CD4-positive, alpha-beta T cell (primary cell): ENCODE measurements at regions not wholly inside any gene's neighbourhood (a gene's known extent, or its start where the extent isn't known, plus 50 kb on each side); places are given as distances from the start of the nearest gene placed in this dataset.

Experiments
- ATAC-seq: fragments of 200-7000 bp; cut with Tn5 transposase; one replicate; pipeline ENCODE4 v1.10.0; 2022; ENCODE audit warnings: mild to moderate bottlenecking; ENCODE audit not compliant: poor library complexity
- CTCF ChIA-PET: fragments of 350-600 bp; sonication (Branson Sonifier 250); formaldehyde crosslinking; loops from one replicate; lab custom pipeline; 2021; ENCODE audit warnings: antibody characterized with exemption, inconsistent platforms; lab: Charles Lee
- POLR2A ChIA-PET: fragments of 350-600 bp; sonication (Branson Sonifier 250); formaldehyde crosslinking; loops from one replicate; lab custom pipeline; 2021; ENCODE audit warnings: antibody characterized with exemption, inconsistent platforms; lab: Charles Lee
- DNase-seq, 14 experiments: peaks; one replicate each; pipeline ENCODE4 v3.0.0-alpha.2; 2013 to 2020; ENCODE audit warnings: mixed read lengths in 2 of 14
- H3K27ac ChIP-seq, 2 donors: one replicate each; pipeline versions ENCODE4 v1.5.1 to v1.7.0; 2013; ENCODE audit warnings: low read length in 2 of 2, low read depth in 1 of 2, mild to moderate bottlenecking in 1 of 2
- H3K27me3 ChIP-seq, 2 experiments: 1 replicate in 1 of 2; 2 replicates in 1 of 2; pipeline versions ENCODE4 v1.6.1 to v1.7.0; 2013; ENCODE audit warnings: low read length in 2 of 2, control low read depth in 1 of 2, mild to moderate bottlenecking in 1 of 2, moderate library complexity in 1 of 2; ENCODE audit not compliant: insufficient read depth in 2 of 2, control insufficient read depth in 1 of 2
- H3K36me3 ChIP-seq: one replicate; pipeline ENCODE4 v1.6.1; 2013; ENCODE audit warnings: low read length, control low read depth; ENCODE audit not compliant: insufficient read depth
- H3K4me1 ChIP-seq: one replicate; pipeline ENCODE4 v1.6.1; 2013; ENCODE audit warnings: low read length, control low read depth; ENCODE audit not compliant: insufficient read depth
- H3K4me3 ChIP-seq: one replicate; pipeline ENCODE4 v1.5.1; 2013; ENCODE audit warnings: mild to moderate bottlenecking, low read length, moderate library complexity
- H3K9me3 ChIP-seq, 2 experiments: 1 replicate in 1 of 2; 2 replicates in 1 of 2; pipeline versions ENCODE4 v1.6.1 to v1.7.0; 2013; ENCODE audit warnings: low read length in 2 of 2, mild to moderate bottlenecking in 2 of 2, control low read depth in 1 of 2, moderate library complexity in 1 of 2; ENCODE audit not compliant: control insufficient read depth in 1 of 2, insufficient read depth in 1 of 2
- H3K27ac Mint-ChIP-seq: one replicate; pipeline ENCODE4 v1.8.0; 2020; ENCODE audit warnings: mixed read lengths
- H3K27me3 Mint-ChIP-seq: one replicate; pipeline ENCODE4 v1.8.0; 2021; ENCODE audit warnings: mixed read lengths
- H3K36me3 Mint-ChIP-seq: one replicate; pipeline ENCODE4 v1.8.0; 2021; ENCODE audit warnings: low read depth, mixed read lengths
- H3K4me1 Mint-ChIP-seq: one replicate; pipeline ENCODE4 v1.8.0; 2021; ENCODE audit warnings: low read depth, mixed read lengths
- H3K4me3 Mint-ChIP-seq: one replicate; pipeline ENCODE4 v1.8.0; 2020; ENCODE audit warnings: mild to moderate bottlenecking, mixed read lengths
- H3K9me3 Mint-ChIP-seq: one replicate; pipeline ENCODE4 v1.8.0; 2020; ENCODE audit warnings: mixed read lengths
- CTCF ChIP-seq: fragments of 200-600 bp; IDR thresholded peaks from one replicate; pipeline ENCODE4 v1.8.0; 2022; ENCODE audit warnings: antibody characterized with exemption, mild to moderate bottlenecking
- intact Hi-C, 2 experiments: fragments of 100-400 bp; cut with DNase I in 1 of 2; cut with micrococcal nuclease in 1 of 2; formaldehyde crosslinking; loops; one replicate each; pipeline versions ENCODE4 v1.15.1 to v1.9.0; 2023 to 2025; cut with DNase I, micrococcal nuclease

- Mint-ChIP-seq H3K9me3 (no peaks in the 10 kb centered on the region), H3K27ac (no peak overlapping the region), H3K4me1 (no peaks in the 10 kb centered on the region), H3K27me3 (no peaks in the 10 kb centered on the region), H3K4me3 (no peak overlapping the region), H3K36me3 (no peaks in the 10 kb centered on the region)
- Histone ChIP-seq H3K27me3 (no peaks in the 10 kb centered on the region), H3K36me3 (no peaks in the 10 kb centered on the region), H3K4me1 (no peaks in the 10 kb centered on the region), H3K9me3 (no peaks in the 10 kb centered on the region), H3K27ac (no peak overlapping the region), H3K4me3 (no peak overlapping the region)
- POLR2A ChIA-PET: no interaction called here
- CTCF ChIA-PET: no interaction called here
- ATAC-seq: no peak
- no peak for TF ChIP-seq CTCF
- no peak for DNase-seq
- intact Hi-C loops: no loop called here
Measured at GRCh38 chr7:84701524-84702306, 485.1 kb downstream of the SEMA3D start.

GRCh38 chr7:84700563-84701370 is 486.1 kb downstream of the SEMA3D start:
- H3K4me3 Mint-ChIP-seq: no peak overlapping the region
- Histone ChIP-seq H3K27me3 (no peaks in the 10 kb centered on the region), H3K9me3 (no peaks in the 10 kb centered on the region), H3K27ac (no peak overlapping the region), H3K36me3 (no peaks in the 10 kb centered on the region), H3K4me3 (no peak overlapping the region), H3K4me1 (no peaks in the 10 kb centered on the region)
- H3K9me3 Mint-ChIP-seq: no peaks in the 10 kb centered on the region
- intact Hi-C loops: no loop called here
- DNase-seq (no peak), ATAC-seq (no peak)
- POLR2A ChIA-PET: no interaction called here
- CTCF ChIA-PET: no interaction called here
- no peak for TF ChIP-seq CTCF
- H3K36me3 Mint-ChIP-seq: no peaks in the 10 kb centered on the region
- H3K27me3 Mint-ChIP-seq: no peaks in the 10 kb centered on the region
- H3K4me1 Mint-ChIP-seq: no peaks in the 10 kb centered on the region
- no peak overlapping the region for H3K27ac Mint-ChIP-seq

- CTCF ChIA-PET: no interaction called here
- H3K27me3 ChIP-seq: no peaks in the 10 kb centered on the region
- H3K4me3 Mint-ChIP-seq: no peak overlapping the region
- intact Hi-C loops: no loop called here
- no peak for DNase-seq
- H3K36me3 Mint-ChIP-seq: no peaks in the 10 kb centered on the region
- H3K4me3 ChIP-seq: no peak overlapping the region
- no peak for TF ChIP-seq CTCF
- H3K4me1 Mint-ChIP-seq: no peaks in the 10 kb centered on the region
- POLR2A ChIA-PET: no interaction called here
- ATAC-seq: no peak
- no peak overlapping the region for H3K27ac ChIP-seq
- no peaks in the 10 kb centered on the region for H3K4me1 ChIP-seq
- H3K9me3 ChIP-seq: peaks cover 3% of the 10 kb centered on the region in 2 experiments
- H3K27ac Mint-ChIP-seq: no peak overlapping the region
- no peaks in the 10 kb centered on the region for H3K36me3 ChIP-seq
- H3K27me3 Mint-ChIP-seq: no peaks in the 10 kb centered on the region
- no peaks in the 10 kb centered on the region for H3K9me3 Mint-ChIP-seq
Measured at GRCh38 chr7:84697506-84697905, 489.4 kb downstream of the SEMA3D start.
